DND-41 (cell line): ENCODE measurements at regions not wholly inside any gene's neighbourhood (a gene's known extent, or its start where the extent isn't known, plus 50 kb on each side); places are given as distances from the start of the nearest gene placed in this dataset.

Experiments used
- ATAC-seq: fragments of 200-7000 bp; cut with Tn5 transposase; 3 replicates; pipeline ENCODE4 v1.9.1; 2021; ENCODE audit warnings: low read depth; ENCODE audit not compliant: insufficient read depth
- DNase-seq: peaks from one replicate; pipeline ENCODE4 v3.0.0-alpha.2; 2020
- H2AFZ ChIP-seq: 2 replicates; pipeline ENCODE4 v1.6.0; 2012; ENCODE audit warnings: low read depth, low read length
- H3K27ac ChIP-seq: 2 replicates; pipeline ENCODE4 v1.5.1; 2012; ENCODE audit warnings: low read length, inconsistent platforms
- H3K27me3 ChIP-seq: fragments of 200-600 bp; sonication (generic); 2 replicates; pipeline ENCODE4 v1.6.0; 2012; ENCODE audit warnings: low read length, mild to moderate bottlenecking, inconsistent platforms; ENCODE audit not compliant: insufficient read depth, poor library complexity
- H3K36me3 ChIP-seq: 2 replicates; pipeline ENCODE4 v1.5.1; 2012; ENCODE audit warnings: low read length, inconsistent platforms; ENCODE audit not compliant: insufficient read depth
- H3K4me1 ChIP-seq: 2 replicates; pipeline ENCODE4 v1.5.1; 2012; ENCODE audit warnings: mild to moderate bottlenecking, low read length; ENCODE audit not compliant: insufficient read depth
- H3K4me2 ChIP-seq: 2 replicates; pipeline ENCODE4 v1.6.0; 2012; ENCODE audit warnings: mild to moderate bottlenecking, moderate library complexity, low read length, inconsistent platforms; ENCODE audit not compliant: insufficient read depth
- H3K4me3 ChIP-seq, 2 experiments: fragments of 200-600 bp in 1 of 2; shearing (Covaris generic) in 1 of 2; 2 replicates each; pipeline ENCODE4 v1.5.1; 2012 to 2016; ENCODE audit warnings: inconsistent platforms in 2 of 2, low read length in 2 of 2, mild to moderate bottlenecking in 2 of 2, low read depth in 1 of 2, moderate library complexity in 1 of 2
- H3K79me2 ChIP-seq: 2 replicates; pipeline ENCODE4 v1.6.0; 2012; ENCODE audit warnings: low read length, inconsistent platforms; ENCODE audit not compliant: insufficient read depth
- H3K9ac ChIP-seq: 2 replicates; pipeline ENCODE4 v1.6.0; 2012; ENCODE audit warnings: low read depth, mild to moderate bottlenecking, inconsistent platforms, low read length, moderate library complexity
- H3K9me3 ChIP-seq: 2 replicates; pipeline ENCODE4 v1.5.1; 2012; ENCODE audit warnings: low read length, moderate library complexity, mild to moderate bottlenecking, inconsistent platforms; ENCODE audit not compliant: insufficient read depth, severe bottlenecking
- H4K20me1 ChIP-seq: 2 replicates; pipeline ENCODE4 v1.6.0; 2012; ENCODE audit warnings: low read length; ENCODE audit not compliant: insufficient read depth
- CTCF ChIP-seq: IDR thresholded peaks from 2 replicates; pipeline ENCODE4 v1.5.1; 2012; ENCODE audit warnings: borderline replicate concordance, low read length, moderate library complexity, mild to moderate bottlenecking; ENCODE audit not compliant: poor library complexity, severe bottlenecking; ENCODE audit errors: extremely low read depth
- EZH2 ChIP-seq: IDR thresholded peaks from 3 replicates; pipeline ENCODE4 v1.6.1; 2012; ENCODE audit warnings: borderline replicate concordance, low read depth, mild to moderate bottlenecking, moderate library complexity, low read length, inconsistent platforms; ENCODE audit not compliant: severe bottlenecking

DNA sequence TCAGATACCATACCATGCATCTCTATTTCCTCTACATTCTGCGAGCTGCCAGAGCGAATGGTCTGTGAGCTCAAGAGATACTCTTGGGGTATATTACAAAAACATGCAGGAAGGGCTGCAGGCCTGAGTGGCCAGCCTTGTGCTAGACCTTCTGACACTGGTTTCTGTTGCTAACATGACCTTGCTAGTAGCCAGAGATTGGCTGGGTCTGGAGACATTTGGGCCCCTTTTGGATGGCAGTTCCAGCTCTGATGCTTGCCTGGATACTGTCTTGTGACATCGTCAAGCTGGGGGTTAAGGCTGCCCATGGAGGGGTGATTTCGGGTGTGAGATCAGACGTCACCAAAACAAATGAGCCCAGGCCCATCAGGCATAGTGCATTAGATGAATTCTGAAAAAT is 56.1 kb upstream of the FSTL4 start:
- Histone ChIP-seq H3K36me3 (no peaks in the 10 kb centered on the region), H4K20me1 (no peaks in the 10 kb centered on the region), H3K4me2 (no peak overlapping the region), H3K9me3 (no peaks in the 10 kb centered on the region), H3K4me3 (no peak overlapping the region), H3K27me3 (peaks cover 15% of the 10 kb centered on the region), H3K4me1 (no peaks in the 10 kb centered on the region), H3K9ac (no peak overlapping the region), H3K79me2 (no peaks in the 10 kb centered on the region), H2AFZ (no peak overlapping the region), H3K27ac (no peak overlapping the region)
- TF ChIP-seq CTCF: no peak
- TF ChIP-seq EZH2: no peak
- no peak for DNase-seq
- ATAC-seq: no peak

- ATAC-seq: no peak
Measured at GRCh38 chr5:133667217-133667616, 54.9 kb upstream of the FSTL4 start.

GRCh38 chr5:133665571-133665970 is 53.2 kb upstream of the FSTL4 start:
- Histone ChIP-seq H3K79me2 (no peaks in the 10 kb centered on the region), H3K4me3 (no peak overlapping the region), H4K20me1 (no peaks in the 10 kb centered on the region), H3K4me2 (no peak overlapping the region), H2AFZ (no peak overlapping the region), H3K27me3 (no peaks in the 10 kb centered on the region), H3K36me3 (no peaks in the 10 kb centered on the region), H3K4me1 (no peaks in the 10 kb centered on the region), H3K9me3 (no peaks in the 10 kb centered on the region), H3K27ac (no peak overlapping the region), H3K9ac (no peak overlapping the region)
- DNase-seq: no peak
- no peak for TF ChIP-seq CTCF
- no peak for TF ChIP-seq EZH2
- no peak for ATAC-seq

More at GRCh38 chr5:133667217-133667616, 54.9 kb upstream of the FSTL4 start:
- Histone ChIP-seq H3K4me2 (no peak overlapping the region), H3K79me2 (no peaks in the 10 kb centered on the region), H3K9me3 (no peaks in the 10 kb centered on the region), H3K4me1 (no peaks in the 10 kb centered on the region), H3K36me3 (no peaks in the 10 kb centered on the region), H2AFZ (no peak overlapping the region), H3K27ac (no peak overlapping the region), H3K4me3 (no peak overlapping the region), H3K27me3 (peaks cover 4% of the 10 kb centered on the region), H3K9ac (no peak overlapping the region), H4K20me1 (no peaks in the 10 kb centered on the region)
- TF ChIP-seq EZH2: no peak
- TF ChIP-seq CTCF: no peak
- DNase-seq: no peak

DNA sequence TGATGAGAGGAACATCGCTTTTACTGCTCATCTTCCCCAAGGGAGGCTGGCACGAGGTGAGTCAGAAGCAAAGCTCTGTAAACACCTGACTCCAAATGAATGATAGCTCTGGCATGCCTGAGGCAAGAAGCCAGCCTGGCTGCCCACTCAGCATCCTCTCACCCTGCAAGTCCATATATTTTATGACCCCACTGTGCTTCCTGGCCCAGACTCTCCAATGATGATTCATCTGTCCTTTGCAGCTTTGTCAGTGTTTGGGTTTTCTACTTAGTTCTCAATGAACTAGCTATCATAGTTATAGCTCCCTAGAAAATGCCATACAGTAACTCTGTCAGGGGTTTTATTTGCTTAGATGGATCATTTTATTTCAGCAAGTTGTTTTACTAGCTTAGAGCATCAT is 52.1 kb upstream of the FSTL4 start:
- TF ChIP-seq EZH2 (no peak), CTCF (no peak)
- H3K27me3 ChIP-seq: peaks cover 4% of the 10 kb centered on the region
- H3K4me1 ChIP-seq: no peaks in the 10 kb centered on the region
- H3K4me2 ChIP-seq: no peak overlapping the region
- no peaks in the 10 kb centered on the region for H3K9me3 ChIP-seq
- H3K9ac ChIP-seq: no peak overlapping the region
- no peak for DNase-seq
- no peaks in the 10 kb centered on the region for H3K79me2 ChIP-seq
- H3K36me3 ChIP-seq: no peaks in the 10 kb centered on the region
- no peak overlapping the region for H2AFZ ChIP-seq
- H3K27ac ChIP-seq: no peak overlapping the region
- no peak overlapping the region for H3K4me3 ChIP-seq
- no peak for ATAC-seq
- no peaks in the 10 kb centered on the region for H4K20me1 ChIP-seq
